HL-60 (cell line): ENCODE measurements at regions not wholly inside any gene's neighbourhood (a gene's known extent, or its start where the extent isn't known, plus 50 kb on each side); places are given as distances from the start of the nearest gene placed in this dataset.

ENCODE experiments used
- DNase-seq, 2 experiments: peaks; one replicate each; pipeline ENCODE4 v3.0.0-alpha.2; 2010 to 2020; ENCODE audit warnings: low read depth in 1 of 2, low spot score in 1 of 2
- H3K27ac ChIP-seq: fragments of 250-450 bp; sonication (Bioruptor Pico); replicated peaks from 2 replicates; pipeline ENCODE4 v1.5.1; 2020; ENCODE audit warnings: mild to moderate bottlenecking, moderate library complexity
- H3K27me3 ChIP-seq: fragments of 250-450 bp; sonication (Bioruptor Pico); 2 replicates; pipeline ENCODE4 v1.5.1; 2021; ENCODE audit warnings: mild to moderate bottlenecking, moderate library complexity; ENCODE audit not compliant: insufficient read depth, poor library complexity, severe bottlenecking
- H3K4me3 ChIP-seq: replicated peaks from 2 replicates; pipeline ENCODE4 v1.5.1; 2011; ENCODE audit warnings: mild to moderate bottlenecking, control low read depth, low read length; ENCODE audit not compliant: insufficient read depth
- CTCF ChIP-seq: IDR thresholded peaks from one replicate; pipeline ENCODE4 v1.5.1; 2011; ENCODE audit warnings: low read length, control low read depth, inconsistent platforms; ENCODE audit not compliant: insufficient read depth
- GABPA ChIP-seq: IDR thresholded peaks from 2 replicates; pipeline ENCODE4 v1.6.1; 2012; ENCODE audit warnings: low read depth
- POLR2AphosphoS5 ChIP-seq: IDR thresholded peaks from 2 replicates; pipeline ENCODE4 v1.6.1; 2012; ENCODE audit warnings: low read depth
- REST ChIP-seq: IDR thresholded peaks from 2 replicates; pipeline ENCODE4 v1.6.1; 2012; ENCODE audit warnings: low read depth; ENCODE audit not compliant: insufficient replicate concordance
- SPI1 ChIP-seq: IDR thresholded peaks from 2 replicates; pipeline ENCODE4 v1.6.1; 2012; ENCODE audit warnings: low read depth, mild to moderate bottlenecking, borderline replicate concordance

- no peak overlapping the region for H3K27ac ChIP-seq
- H3K4me3 ChIP-seq: no peak overlapping the region
- TF ChIP-seq POLR2AphosphoS5: no peak
- TF ChIP-seq CTCF: no peak
- TF ChIP-seq SPI1: no peak
- TF ChIP-seq REST: no peak
- TF ChIP-seq GABPA: no peak
- H3K27me3 ChIP-seq: no peaks in the 10 kb centered on the region
- no peak for DNase-seq
Measured at GRCh38 chr10:109027534-109028185, 895.7 kb downstream of the XPNPEP1 start.

GRCh38 chr10:109025172-109025571 lies 898.1 kb downstream of the XPNPEP1 start:
- H3K4me3 ChIP-seq: no peak overlapping the region
- TF ChIP-seq REST (no peak), SPI1 (peak; percentile 60)
- no peak for DNase-seq
- no peaks in the 10 kb centered on the region for H3K27me3 ChIP-seq
- H3K27ac ChIP-seq: no peak overlapping the region

- DNase-seq: no peak
- no peaks in the 10 kb centered on the region for H3K27me3 ChIP-seq
- TF ChIP-seq CTCF (no peak), SPI1 (no peak), GABPA (no peak), POLR2AphosphoS5 (no peak), REST (no peak)
- no peak overlapping the region for H3K4me3 ChIP-seq
- H3K27ac ChIP-seq: no peak overlapping the region
Measured at GRCh38 chr10:109022417-109023049, 900.8 kb downstream of the XPNPEP1 start.
